ENCODE measurements at regions not wholly inside any gene's neighbourhood (a gene's known extent, or its start where the extent isn't known, plus 50 kb on each side); places are given as distances from the start of the nearest gene placed in this dataset.
"Not testable (repeated sequence)": the region's sequence is repeated elsewhere in the genome, so short reads cannot be mapped to it uniquely, and the experiment has no call there.

- no peak for DNase-seq (ENCODE audit: low read depth in 1 of 2, low spot score in 1 of 2)
Measured at GRCh38 chr9:95586326-95586725, 69.6 kb upstream of the PTCH1 start.

GRCh38 chr9:95585824-95586223 is 69.1 kb upstream of the PTCH1 start:
- no peak for DNase-seq (ENCODE audit: low read depth in 1 of 2, low spot score in 1 of 2)

DNA sequence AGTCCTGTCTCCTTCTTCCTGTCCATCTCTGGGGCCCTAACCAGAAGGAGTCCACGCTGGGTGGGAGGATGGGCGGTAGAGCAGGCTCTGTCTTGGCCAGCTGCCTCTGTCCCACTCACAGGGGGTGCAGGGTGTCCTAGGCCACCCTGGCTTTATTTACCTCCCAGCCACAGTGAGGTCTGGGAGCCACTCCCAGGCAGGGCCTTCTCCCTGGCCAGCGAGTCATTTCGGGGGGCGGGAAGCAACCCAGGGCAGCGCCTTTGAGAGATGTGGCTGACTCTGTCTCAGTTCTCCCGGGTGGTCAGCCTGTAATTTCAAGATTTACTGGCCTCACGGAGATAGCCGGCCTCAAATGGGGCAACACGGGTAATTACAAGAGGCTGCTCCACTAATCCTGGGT is 67.4 kb upstream of the PTCH1 start:
- DNase-seq (ENCODE audit: low read depth in 1 of 2, low spot score in 1 of 2): no peak

DNA sequence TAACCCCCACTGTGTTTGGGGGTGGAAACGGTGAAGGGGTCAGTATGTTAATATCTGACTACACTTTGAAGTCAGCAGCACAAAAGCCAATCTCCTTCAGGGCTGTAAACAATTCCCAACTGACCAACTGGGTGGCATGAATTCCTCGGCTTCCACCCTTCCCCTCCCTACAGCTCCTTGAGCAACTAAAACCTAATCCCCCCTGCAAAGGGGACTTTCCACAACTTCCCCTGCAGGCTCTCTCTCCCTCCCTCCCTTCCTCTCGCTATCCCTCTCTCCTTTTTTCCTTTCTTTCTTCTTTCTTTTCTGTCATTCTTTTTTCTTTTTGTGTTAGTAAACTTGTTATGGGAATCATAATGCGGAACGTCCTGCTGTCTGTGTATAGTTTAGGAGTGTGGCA is 65.1 kb upstream of the PTCH1 start:
- DNase-seq (ENCODE audit: low read depth in 1 of 2, low spot score in 1 of 2): no peak

DNA sequence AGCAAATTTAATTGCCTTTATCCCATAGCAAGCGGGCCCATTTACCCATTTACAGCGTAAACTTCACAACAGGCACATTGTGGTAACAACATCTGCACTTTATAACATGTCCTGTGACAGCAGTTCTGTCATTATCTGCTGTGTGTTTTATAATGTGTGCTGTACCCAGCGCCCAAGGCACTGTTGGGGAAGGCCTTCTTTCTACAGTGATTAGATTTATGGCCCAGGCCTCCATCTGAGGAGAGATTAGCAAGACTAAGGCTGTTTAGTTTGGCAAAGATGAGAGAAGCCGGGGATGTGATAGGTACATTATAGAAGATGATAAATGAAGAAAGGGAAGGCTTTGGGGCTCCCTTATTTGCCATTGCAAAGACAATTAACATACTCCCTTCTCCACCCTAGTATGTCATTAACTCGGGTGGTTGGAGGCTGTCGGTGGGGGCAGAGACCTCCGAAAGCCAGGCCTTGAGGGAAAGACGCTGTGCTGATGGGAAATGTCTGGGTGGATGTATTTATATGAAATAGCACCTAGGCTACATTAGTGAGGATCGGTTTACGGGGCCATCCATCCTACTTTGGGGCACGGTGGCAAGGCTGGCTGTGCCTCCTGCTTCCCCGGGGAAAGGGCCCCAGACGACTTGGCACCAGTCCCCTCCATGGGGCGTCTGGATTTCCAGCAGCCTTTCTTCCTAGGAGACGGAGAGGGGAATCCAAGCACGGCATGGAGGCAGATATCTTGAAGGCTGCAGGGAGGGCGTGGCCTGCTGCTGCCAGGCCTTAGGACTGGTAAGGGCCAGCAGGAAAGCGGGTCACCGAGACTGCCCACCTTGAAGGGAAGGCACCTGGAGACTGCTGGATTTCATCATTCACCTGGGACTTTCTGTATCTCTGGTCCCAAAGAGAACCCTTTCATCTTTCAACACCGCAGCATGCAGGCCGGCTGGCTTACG is 64.3 kb upstream of the PTCH1 start:
- no peak for DNase-seq (ENCODE audit: low read depth in 1 of 2, low spot score in 1 of 2)

- no peak for DNase-seq (ENCODE audit: low read depth in 1 of 2, low spot score in 1 of 2)
Measured at GRCh38 chr9:95574866-95575553, 58.2 kb upstream of the PTCH1 start.

GRCh38 chr9:95574176-95574575 is 57.4 kb upstream of the PTCH1 start:
- DNase-seq (ENCODE audit: low read depth in 1 of 2, low spot score in 1 of 2): no peak

DNA sequence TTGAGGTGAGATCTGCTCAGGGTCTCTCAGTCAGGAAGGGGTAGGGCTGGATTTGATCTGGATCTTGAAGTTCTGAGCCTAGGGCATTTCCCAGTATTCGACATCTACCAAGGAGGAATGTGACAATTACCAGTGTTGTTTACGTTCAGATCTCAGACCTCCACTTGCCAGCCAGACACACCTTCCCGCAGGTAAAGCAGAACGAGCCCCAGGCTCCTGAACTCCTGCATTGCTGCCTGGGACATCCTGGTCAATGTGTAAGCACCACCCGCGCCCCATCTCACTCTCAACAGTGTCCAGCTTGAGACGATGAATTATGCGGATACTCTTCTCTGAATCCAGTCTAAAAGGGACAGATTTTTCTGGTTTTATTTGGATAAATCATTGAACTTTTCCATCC is 56.7 kb upstream of the PTCH1 start:
- no peak for DNase-seq (ENCODE audit: low read depth in 1 of 2, low spot score in 1 of 2)

DNA sequence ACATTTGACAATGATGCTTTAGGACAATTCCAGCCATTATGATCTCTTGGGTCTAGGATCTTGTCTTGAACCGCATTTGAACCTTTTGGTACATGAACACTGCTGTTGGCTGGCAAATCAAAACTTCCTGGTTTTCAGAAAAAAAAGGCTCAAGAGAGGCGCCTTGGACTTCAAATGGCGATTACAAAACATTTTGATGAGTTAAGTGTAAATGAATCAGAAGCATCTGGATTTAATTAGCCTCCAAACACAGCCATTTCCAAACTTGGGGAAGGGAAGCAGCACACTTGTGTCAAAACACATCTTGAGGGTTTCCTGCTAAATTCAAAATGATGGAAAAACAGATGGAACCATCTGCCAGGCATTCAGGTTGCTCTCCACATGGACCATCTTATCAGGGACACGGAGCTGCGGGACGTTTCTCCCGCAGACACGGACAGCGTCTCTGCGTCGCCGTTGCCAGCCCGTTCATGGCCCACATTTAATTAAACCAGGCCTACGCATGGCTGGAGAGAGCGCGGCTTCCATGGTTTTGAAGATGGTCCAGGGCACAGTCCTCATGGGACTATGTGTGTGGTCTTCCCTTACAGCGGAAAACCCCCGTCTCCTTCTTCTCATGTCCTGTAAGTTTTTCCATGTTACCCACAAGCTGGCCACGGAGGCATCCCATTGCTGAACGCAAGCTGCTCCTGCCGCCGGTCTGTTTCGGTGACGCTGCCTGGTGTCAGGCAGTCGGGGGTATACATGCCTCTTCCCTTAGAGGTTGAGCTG is 55.8 kb upstream of the PTCH1 start:
- DNase-seq (ENCODE audit: low read depth in 1 of 2, low spot score in 1 of 2): no peak

DNA sequence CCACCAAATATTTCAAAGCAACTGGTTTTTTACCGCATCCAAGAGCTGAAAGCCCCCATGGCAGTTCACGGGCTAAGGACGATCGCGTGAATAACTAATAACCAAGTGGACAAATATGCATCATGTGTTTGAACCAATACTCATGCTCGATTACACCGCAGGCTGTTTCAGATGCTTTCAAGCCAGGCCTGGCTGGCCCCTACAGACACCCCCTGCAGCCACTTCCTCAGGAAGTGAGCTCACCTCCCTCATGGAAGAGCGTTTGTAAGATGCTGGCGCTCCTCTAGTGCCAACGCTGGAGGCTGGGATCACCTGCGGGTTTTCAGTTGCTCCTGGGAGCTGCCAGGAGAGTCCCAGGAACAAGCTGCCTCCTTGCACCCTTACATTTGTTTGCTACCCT is 53.9 kb upstream of the PTCH1 start:
- DNase-seq (ENCODE audit: low read depth in 1 of 2, low spot score in 1 of 2): no peak

DNA sequence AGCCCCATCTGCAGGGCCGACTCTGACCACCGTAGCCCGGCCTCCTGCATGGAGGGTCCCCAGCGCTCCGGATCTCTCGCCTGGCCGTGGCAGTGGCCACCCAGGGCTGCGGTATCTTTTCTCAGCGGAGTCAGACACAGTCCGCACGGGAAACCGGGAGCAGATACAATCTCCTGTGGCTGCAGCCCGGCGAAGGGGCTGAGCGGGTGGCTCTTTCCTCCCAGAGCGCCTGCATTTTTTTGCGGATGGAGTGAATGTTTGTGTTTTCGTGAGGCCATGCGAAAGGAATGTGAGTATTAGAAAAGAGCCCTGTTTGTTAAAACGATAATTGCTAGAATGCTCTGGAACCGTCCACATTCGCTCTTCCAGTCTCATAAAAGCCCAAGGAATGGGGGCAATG is 53.4 kb upstream of the PTCH1 start:
- no peak for DNase-seq (ENCODE audit: low read depth in 1 of 2, low spot score in 1 of 2)

- not testable (repeated sequence) for DNase-seq (ENCODE audit: low read depth in 1 of 2, low spot score in 1 of 2)
Measured at GRCh38 chr9:95568735-95569134, 52.0 kb upstream of the PTCH1 start.
